ENCODE measurements at regions not wholly inside any gene's neighbourhood (a gene's known extent, or its start where the extent isn't known, plus 50 kb on each side); places are given as distances from the start of the nearest gene placed in this dataset.

- TF ChIP-seq POLR2A (IDR thresholded peaks at IDR 0.05; ENCODE audit: extremely low read depth, insufficient read length) (no peak), CTCF (IDR thresholded peaks at IDR 0.05; ENCODE audit: low read depth, low read length) (no peak), MYC (IDR thresholded peaks at IDR 0.05; ENCODE audit: low read depth, low read length) (no peak)
- TF ChIP-seq, protein P1, sequence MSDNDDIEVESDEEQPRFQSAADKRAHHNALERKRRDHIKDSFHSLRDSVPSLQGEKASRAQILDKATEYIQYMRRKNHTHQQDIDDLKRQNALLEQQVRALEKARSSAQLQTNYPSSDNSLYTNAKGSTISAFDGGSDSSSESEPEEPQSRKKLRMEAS (IDR thresholded peaks at IDR 0.05; ENCODE audit: low read depth, low read length) = no peak
These were observed 79.2 kb upstream of the ARHGEF3 start for GRCh38 chr3:56880720-56881575.

Data from NB4 (cell line).